GM21367 (cell line): ENCODE measurements at regions not wholly inside any gene's neighbourhood (a gene's known extent, or its start where the extent isn't known, plus 50 kb on each side); places are given as distances from the start of the nearest gene placed in this dataset.

Experiments used
- ATAC-seq: cut with Tn5 transposase; IDR thresholded peaks from one replicate; pipeline ENCODE4 v1.9.1; 2021; ENCODE audit not compliant: unreplicated experiment

DNA sequence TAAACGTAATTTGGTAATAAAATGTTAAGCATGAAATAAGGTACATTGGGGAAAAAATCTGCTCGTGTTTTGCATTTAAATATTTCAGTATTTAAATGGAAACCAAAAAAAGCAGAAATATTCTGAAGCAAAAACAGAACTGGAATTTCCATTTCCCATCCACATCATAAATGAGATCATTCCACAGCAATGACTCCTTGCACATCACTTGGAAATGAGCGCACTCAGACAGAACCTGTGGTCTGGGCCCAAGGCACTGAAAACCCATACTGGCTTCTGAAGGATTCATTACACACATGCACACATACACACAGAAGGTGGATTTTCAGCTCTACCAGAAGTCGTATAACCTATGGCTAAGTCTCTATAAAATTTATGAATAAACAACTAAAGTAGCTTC lies 174.8 kb downstream of the IBTK start:
- ATAC-seq: no peak

GRCh38 chr6:82072121-82072521 lies 175.4 kb downstream of the IBTK start:
- no peak for ATAC-seq

GRCh38 chr6:82068721-82069120 lies 178.8 kb downstream of the IBTK start:
- ATAC-seq: no peak

DNA sequence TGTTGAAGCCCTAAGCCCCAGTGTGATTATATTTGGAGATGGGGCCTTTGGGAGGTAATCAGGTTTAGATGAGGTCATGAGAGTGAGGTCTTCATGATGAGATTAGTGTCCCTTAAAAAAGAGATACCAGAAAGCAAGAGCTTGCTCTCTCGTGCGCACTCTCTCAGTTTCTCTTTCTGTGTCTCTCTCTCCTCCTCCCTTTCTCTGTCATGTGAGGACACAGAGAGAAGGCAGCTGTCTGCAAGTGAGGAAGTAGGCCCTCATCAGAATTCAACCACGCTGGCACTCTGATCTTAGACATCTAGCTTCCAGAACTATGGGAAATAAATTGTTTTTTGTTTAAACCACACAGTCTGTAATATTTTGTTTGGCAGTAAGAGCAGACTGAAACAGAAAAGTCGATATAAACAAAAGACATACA lies 180.5 kb downstream of the IBTK start:
- ATAC-seq: peak; percentile 96

DNA sequence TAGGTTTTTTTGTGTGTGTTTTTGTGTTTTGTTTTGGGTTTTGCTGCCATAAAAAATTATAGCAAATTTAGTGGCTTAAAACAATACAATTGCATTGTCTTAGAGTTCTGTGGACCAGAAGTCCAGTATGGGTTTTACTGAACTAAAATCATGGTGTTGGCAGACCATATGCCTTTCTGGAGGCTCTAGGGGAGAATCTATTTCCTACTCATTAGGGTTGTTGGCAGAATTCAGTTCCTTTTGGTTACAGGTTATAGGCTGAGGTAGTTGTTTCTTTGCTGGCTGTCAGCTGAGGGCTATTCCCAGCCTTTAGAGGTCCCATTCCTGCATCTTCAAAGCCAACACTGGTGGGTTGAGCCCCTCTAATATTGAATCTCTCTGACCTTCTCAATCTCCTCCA lies 181.3 kb downstream of the IBTK start:
- no peak for ATAC-seq

- ATAC-seq: no peak
These were observed 184.0 kb downstream of the IBTK start for GRCh38 chr6:82063574-82063973.

- ATAC-seq: no peak
These were observed 185.3 kb downstream of the IBTK start for GRCh38 chr6:82062219-82062618.

- no peak for ATAC-seq
These were observed 189.5 kb downstream of the IBTK start for GRCh38 chr6:82057846-82058554.

- no peak for ATAC-seq
These were observed 191.0 kb downstream of the IBTK start for GRCh38 chr6:82056567-82056966.

DNA sequence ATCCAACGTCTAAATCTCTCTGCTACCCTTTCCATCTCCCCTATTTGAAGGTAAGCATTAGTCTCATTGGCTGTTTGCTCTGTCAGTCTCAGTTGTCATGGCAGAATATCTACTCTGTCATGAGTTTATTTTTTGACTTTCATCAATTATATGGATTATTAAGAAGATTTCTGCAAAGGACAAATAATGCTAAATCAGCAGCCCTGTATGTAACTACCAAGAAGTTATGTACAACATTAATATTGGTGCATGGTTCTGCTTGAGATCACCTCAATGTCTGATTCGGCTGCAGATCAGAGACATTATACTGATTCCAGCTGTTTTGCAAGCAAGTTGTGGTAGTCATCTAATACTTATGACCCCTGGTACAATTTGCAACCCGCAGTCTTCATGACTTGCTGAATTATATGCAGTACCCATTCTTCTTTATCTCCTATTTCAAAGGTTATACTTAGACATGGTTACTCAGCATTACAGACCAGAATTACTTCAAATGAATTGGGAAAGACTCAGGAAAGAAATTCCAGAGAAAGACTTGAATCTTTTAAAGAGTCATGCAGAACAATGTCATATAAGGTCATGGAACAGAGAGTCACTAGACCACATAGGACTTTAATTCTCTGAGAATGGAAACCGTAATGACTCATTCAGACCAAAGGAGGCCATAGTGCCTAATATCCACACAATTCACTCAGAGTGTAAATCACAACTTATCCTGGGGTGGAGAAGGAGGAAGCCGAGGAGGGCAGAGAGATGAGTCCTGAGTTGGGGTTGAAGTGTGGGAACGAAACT lies 201.4 kb downstream of the IBTK start:
- ATAC-seq: no peak

GRCh38 chr6:82040405-82041221 lies 206.9 kb downstream of the IBTK start:
- peak; percentile 84 for ATAC-seq

GRCh38 chr6:82038631-82039030 lies 208.9 kb downstream of the IBTK start:
- no peak for ATAC-seq

GRCh38 chr6:82035526-82035925 lies 212.0 kb downstream of the IBTK start:
- ATAC-seq: no peak

DNA sequence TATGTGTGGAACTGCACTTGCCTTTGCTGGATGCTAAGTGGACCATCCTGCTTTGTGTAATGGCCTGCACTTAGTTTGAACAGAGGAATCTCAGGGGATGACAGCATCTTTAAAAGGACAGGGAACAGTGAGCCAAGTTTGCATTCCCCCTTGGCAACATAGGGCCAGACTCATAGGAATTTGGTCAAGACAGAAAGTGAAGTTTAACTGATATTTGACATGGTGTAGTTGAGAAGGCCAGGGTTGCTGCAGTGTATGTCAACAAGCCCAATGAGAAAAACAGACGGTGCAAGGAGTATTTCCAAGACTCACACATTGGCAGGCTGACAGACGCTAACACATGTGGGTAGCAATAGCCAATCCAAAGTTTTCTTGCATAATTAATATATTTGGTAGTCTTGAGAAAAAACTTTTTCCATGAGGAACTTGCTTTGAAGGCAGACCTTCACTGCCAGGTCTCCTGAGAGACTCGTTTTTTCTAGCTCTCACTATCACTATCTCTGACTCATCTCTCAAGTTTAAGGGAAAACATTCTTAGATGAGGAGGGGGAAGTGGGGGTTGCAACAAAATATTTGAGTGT lies 213.8 kb downstream of the IBTK start:
- no peak for ATAC-seq

GRCh38 chr6:82032444-82032843 lies 215.1 kb downstream of the IBTK start:
- no peak for ATAC-seq

DNA sequence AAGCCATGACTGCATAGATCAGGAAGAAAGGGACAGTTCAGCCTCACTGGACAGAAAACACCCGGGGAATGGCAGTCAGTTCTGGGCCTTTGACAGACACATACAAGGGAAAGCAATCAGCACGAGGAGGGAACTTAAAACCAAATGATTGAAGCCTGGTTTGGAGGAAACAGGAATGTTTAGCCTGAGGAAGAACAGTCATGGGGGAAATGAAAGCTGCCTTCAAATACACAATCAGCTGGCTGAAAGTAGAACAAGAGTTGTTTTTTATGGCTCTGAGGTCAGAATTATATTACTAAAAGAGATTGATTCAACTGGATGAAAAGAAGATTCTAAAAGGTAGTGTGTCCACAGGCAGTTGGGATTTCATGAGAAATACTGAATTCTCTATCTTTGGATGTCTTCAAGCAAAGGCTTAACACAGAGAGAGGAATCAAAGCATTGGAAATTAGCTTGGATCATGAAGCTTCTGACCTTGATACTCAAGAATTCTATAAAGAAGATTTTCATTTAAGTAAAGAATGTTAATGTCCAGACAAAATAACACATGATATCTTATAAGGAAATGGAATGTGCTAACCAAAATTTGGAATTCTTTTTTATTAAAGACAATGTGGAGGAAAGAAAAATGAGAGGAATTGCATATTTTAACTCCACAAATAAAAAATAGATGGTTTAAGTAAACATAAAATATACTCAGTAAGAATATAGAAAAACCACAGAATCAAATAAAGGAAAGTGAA lies 216.6 kb downstream of the IBTK start:
- no peak for ATAC-seq

GRCh38 chr6:82030301-82030700 lies 217.2 kb downstream of the IBTK start:
- no peak for ATAC-seq

- ATAC-seq: no peak
These were observed 222.3 kb downstream of the IBTK start for GRCh38 chr6:82025271-82025670.

GRCh38 chr6:82022614-82023129 lies 224.9 kb downstream of the IBTK start:
- ATAC-seq: no peak

- no peak for ATAC-seq
These were observed 229.8 kb downstream of the IBTK start for GRCh38 chr6:82017773-82018172.
